GM23248 (cell line): ENCODE measurements at regions not wholly inside any gene's neighbourhood (a gene's known extent, or its start where the extent isn't known, plus 50 kb on each side); places are given as distances from the start of the nearest gene placed in this dataset.

Experiments used
- DNase-seq: peaks from one replicate; pipeline ENCODE4 v3.0.0-alpha.2; 2015
- H2AFZ ChIP-seq: fragments of 200-600 bp; sonication (generic); 2 replicates; pipeline ENCODE4 v1.6.1; 2016; ENCODE audit warnings: antibody characterized with exemption
- H3F3A ChIP-seq: fragments of 200-600 bp; sonication (generic); 2 replicates; pipeline ENCODE4 v1.6.1; 2016; ENCODE audit warnings: mild to moderate bottlenecking, antibody characterized with exemption, mixed run types; ENCODE audit not compliant: insufficient read depth
- H3K27ac ChIP-seq: fragments of 200-600 bp; sonication (generic); 2 replicates; pipeline ENCODE4 v1.5.1; 2016; ENCODE audit warnings: mild to moderate bottlenecking
- H3K27me3 ChIP-seq: fragments of 200-600 bp; sonication (generic); replicated peaks from 2 replicates; pipeline ENCODE4 v1.6.1; 2016; ENCODE audit warnings: mild to moderate bottlenecking; ENCODE audit not compliant: insufficient read depth
- H3K36me3 ChIP-seq: fragments of 200-600 bp; sonication (generic); 2 replicates; pipeline ENCODE4 v1.6.1; 2016; ENCODE audit warnings: low read depth, mild to moderate bottlenecking
- H3K4me1 ChIP-seq: fragments of 200-600 bp; sonication (generic); 2 replicates; pipeline ENCODE4 v1.6.1; 2016; ENCODE audit warnings: mild to moderate bottlenecking; ENCODE audit not compliant: insufficient read depth
- H3K4me2 ChIP-seq: fragments of 200-600 bp; sonication (generic); one replicate; pipeline ENCODE4 v1.6.1; 2016; ENCODE audit warnings: mild to moderate bottlenecking; ENCODE audit not compliant: unreplicated experiment
- H3K4me3 ChIP-seq: fragments of 200-600 bp; sonication (generic); 2 replicates; pipeline ENCODE4 v1.5.1; 2016; ENCODE audit warnings: mild to moderate bottlenecking
- H3K79me2 ChIP-seq: fragments of 200-600 bp; sonication (generic); 2 replicates; pipeline ENCODE4 v1.6.1; 2016; ENCODE audit warnings: mild to moderate bottlenecking; ENCODE audit not compliant: insufficient read depth
- H3K9ac ChIP-seq: fragments of 200-600 bp; sonication (generic); 2 replicates; pipeline ENCODE4 v1.6.1; 2016; ENCODE audit warnings: mild to moderate bottlenecking
- H3K9me2 ChIP-seq: fragments of 200-600 bp; sonication (generic); 2 replicates; pipeline ENCODE4 v1.6.1; 2016; ENCODE audit warnings: mixed run types, mild to moderate bottlenecking, moderate library complexity; ENCODE audit not compliant: insufficient read depth
- H3K9me3 ChIP-seq: fragments of 200-600 bp; sonication (generic); one replicate; pipeline ENCODE4 v1.6.1; 2017; ENCODE audit warnings: low read depth
- H4K20me1 ChIP-seq: fragments of 200-600 bp; sonication (generic); 2 replicates; pipeline ENCODE4 v1.6.0; 2016; ENCODE audit not compliant: insufficient read depth
- EZH2 ChIP-seq: fragments of 200-600 bp; sonication (generic); IDR thresholded peaks from 2 replicates; pipeline ENCODE4 v1.6.1; 2018; ENCODE audit warnings: antibody characterized with exemption, mild to moderate bottlenecking; ENCODE audit not compliant: insufficient read depth, poor library complexity, severe bottlenecking
- EZH2phosphoT487 ChIP-seq: fragments of 200-600 bp; sonication (generic); IDR thresholded peaks from 2 replicates; pipeline ENCODE4 v1.6.1; 2018; ENCODE audit warnings: antibody characterized with exemption, moderate library complexity, mild to moderate bottlenecking, low read depth; ENCODE audit not compliant: insufficient read depth
- WGBS, 2 experiments: methylation state at CpG; one replicate each; pipeline ENCODE4 v1.1.6; 2015 to 2017; ENCODE audit warnings: low lambda C conversion rate in 2 of 2, low coverage in 1 of 2; ENCODE audit errors: missing lambda C conversion rate in 2 of 2; 5-methylcytosine and 5-hydroxymethylcytosine counted together
- in situ Hi-C: fragments of 300-500 bp; cut with MboI; formaldehyde crosslinking; loops from 2 replicates; pipeline ENCODE4 v1.15.0; 2020

DNA sequence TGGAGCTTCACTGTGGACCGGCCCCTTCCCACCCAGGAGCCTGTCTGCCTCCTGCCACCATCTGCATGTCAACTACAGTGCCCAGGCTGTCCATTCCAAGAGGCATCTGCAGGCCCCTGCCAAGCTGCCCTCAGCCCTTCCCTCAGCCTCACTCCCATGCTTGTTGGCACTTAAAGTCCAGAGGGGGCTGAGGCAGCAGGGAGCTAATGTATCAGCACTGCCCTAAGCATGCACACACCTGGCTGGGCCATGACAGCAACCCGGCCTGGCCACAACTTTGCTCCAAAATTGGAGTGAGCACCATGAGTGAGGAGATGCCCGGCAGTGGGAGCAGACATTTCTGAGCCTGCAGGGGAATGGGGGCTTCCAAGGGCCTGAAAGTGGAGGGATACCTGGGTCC, 417.5 kb upstream of the GRM3 start:
- TF ChIP-seq EZH2phosphoT487 (no peak), EZH2 (no peak)
- no peaks in the 10 kb centered on the region for H3K9me2 ChIP-seq
- no peaks in the 10 kb centered on the region for H3K27me3 ChIP-seq
- 10 to 14% methylated on average over 3 of the region's 3 CpGs for WGBS, 2 experiments
- in situ Hi-C loops = no loop called here
- DNase-seq = no peak
- H3K36me3 ChIP-seq = no peaks in the 10 kb centered on the region
- H4K20me1 ChIP-seq = no peaks in the 10 kb centered on the region
- no peaks in the 10 kb centered on the region for H3K4me1 ChIP-seq
- no peaks in the 10 kb centered on the region for H3K9me3 ChIP-seq
- no peak overlapping the region for H2AFZ ChIP-seq
- no peak overlapping the region for H3K4me2 ChIP-seq
- no peaks in the 10 kb centered on the region for H3K79me2 ChIP-seq
- no peak overlapping the region for H3K4me3 ChIP-seq
- H3K9ac ChIP-seq = no peak overlapping the region
- H3F3A ChIP-seq = no peaks in the 10 kb centered on the region
- H3K27ac ChIP-seq = no peak overlapping the region

DNA sequence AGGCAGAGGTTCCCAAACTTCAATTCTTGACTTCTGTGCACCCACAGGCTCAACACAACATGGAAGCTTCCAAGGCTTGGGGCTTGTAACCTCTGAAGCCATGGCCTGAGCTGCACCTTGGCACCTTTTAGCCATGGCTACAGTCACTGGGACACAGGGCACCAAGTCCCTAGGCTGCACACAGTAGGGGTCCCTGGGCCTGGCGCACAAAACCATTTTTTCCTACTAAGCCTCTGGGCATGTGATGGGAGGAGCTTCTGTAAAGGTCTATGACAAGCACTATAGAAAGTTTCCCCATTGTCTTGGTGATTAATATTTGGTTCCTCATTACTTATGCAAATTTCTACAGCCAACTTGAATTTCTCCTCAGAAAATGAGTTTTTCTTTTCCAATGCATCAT, 420.9 kb upstream of the GRM3 start:
- Histone ChIP-seq H4K20me1 (no peaks in the 10 kb centered on the region), H3K27ac (no peak overlapping the region), H2AFZ (no peak overlapping the region), H3K4me3 (no peak overlapping the region), H3K9me3 (no peaks in the 10 kb centered on the region), H3K27me3 (no peaks in the 10 kb centered on the region), H3K9ac (no peak overlapping the region), H3K9me2 (no peaks in the 10 kb centered on the region), H3K36me3 (no peaks in the 10 kb centered on the region), H3F3A (no peaks in the 10 kb centered on the region), H3K79me2 (no peaks in the 10 kb centered on the region), H3K4me2 (no peak overlapping the region), H3K4me1 (no peaks in the 10 kb centered on the region)
- 23 to 42% methylated on average over 1 of the region's 1 CpG for WGBS, 2 experiments
- DNase-seq = no peak
- TF ChIP-seq EZH2 = no peak
- in situ Hi-C loops = no loop called here

DNA sequence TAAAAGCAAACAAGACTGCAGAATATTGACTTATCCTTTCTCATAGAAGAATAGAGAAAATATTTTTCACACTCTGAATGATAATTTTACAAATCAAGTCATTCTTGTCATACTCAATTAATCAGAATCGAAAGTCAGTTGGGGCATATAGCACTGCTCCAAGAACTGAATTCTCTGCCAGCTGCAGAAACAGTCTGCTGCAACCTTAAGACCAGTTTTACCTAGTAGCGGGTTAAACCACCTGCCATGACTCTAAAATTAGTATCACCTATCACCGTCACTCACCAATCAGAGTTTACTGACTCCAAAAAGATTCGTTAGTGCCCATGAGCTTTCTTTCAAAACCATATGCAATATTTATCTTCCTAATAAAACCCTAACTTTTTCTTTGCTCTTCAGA, 429.0 kb upstream of the GRM3 start:
- H2AFZ ChIP-seq = no peak overlapping the region
- TF ChIP-seq EZH2 (no peak), EZH2phosphoT487 (no peak)
- H3K9me2 ChIP-seq = no peaks in the 10 kb centered on the region; the same call in 1 of the 2 replicates
- WGBS, 2 experiments = 13 to 22% methylated on average over 4 of the region's 4 CpGs
- no peak overlapping the region for H3K27ac ChIP-seq
- H3K4me1 ChIP-seq = no peaks in the 10 kb centered on the region
- H3K79me2 ChIP-seq = no peaks in the 10 kb centered on the region
- in situ Hi-C loops = no loop called here
- DNase-seq = no peak
- H3K36me3 ChIP-seq = no peaks in the 10 kb centered on the region
- H3F3A ChIP-seq = no peaks in the 10 kb centered on the region
- H3K27me3 ChIP-seq = no peaks in the 10 kb centered on the region
- H4K20me1 ChIP-seq = no peaks in the 10 kb centered on the region
- no peak overlapping the region for H3K9ac ChIP-seq
- no peaks in the 10 kb centered on the region for H3K9me3 ChIP-seq
- H3K4me3 ChIP-seq = no peak overlapping the region
- H3K4me2 ChIP-seq = no peak overlapping the region

DNA sequence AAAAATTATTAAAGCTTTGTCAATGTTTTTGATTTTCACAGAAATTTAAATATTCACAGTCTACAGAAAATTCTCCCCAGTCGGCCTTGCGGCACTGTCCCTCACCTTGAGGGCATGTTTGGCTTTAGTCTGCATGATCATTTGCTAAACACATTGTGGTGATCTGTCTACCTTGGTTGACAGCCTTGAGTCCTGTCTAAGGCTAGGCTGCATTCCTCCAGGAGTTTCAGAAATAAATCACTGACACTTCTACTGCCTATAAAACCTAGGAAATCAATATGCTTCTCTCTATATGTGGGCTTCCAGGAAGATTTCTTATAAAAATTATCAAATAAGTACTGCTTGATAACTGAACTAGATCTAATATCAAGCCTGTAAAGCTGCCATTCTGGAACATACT, 430.7 kb upstream of the GRM3 start:
- H3K4me3 ChIP-seq = no peak overlapping the region
- 38 to 52% methylated on average over 2 of the region's 2 CpGs for WGBS, 2 experiments
- no peaks in the 10 kb centered on the region for H3K79me2 ChIP-seq
- no peaks in the 10 kb centered on the region for H3F3A ChIP-seq
- no peaks in the 10 kb centered on the region for H3K27me3 ChIP-seq
- in situ Hi-C loops = no loop called here
- H3K36me3 ChIP-seq = no peaks in the 10 kb centered on the region
- H3K4me2 ChIP-seq = no peak overlapping the region
- H3K9me3 ChIP-seq = no peaks in the 10 kb centered on the region
- TF ChIP-seq EZH2phosphoT487 = no peak
- no peak for TF ChIP-seq EZH2
- no peak overlapping the region for H3K27ac ChIP-seq
- no peaks in the 10 kb centered on the region for H4K20me1 ChIP-seq
- no peak overlapping the region for H3K9ac ChIP-seq
- no peaks in the 10 kb centered on the region for H3K4me1 ChIP-seq
- no peak for DNase-seq
- no peaks in the 10 kb centered on the region; the same call in 1 of the 2 replicates for H3K9me2 ChIP-seq
- no peak overlapping the region for H2AFZ ChIP-seq

DNA sequence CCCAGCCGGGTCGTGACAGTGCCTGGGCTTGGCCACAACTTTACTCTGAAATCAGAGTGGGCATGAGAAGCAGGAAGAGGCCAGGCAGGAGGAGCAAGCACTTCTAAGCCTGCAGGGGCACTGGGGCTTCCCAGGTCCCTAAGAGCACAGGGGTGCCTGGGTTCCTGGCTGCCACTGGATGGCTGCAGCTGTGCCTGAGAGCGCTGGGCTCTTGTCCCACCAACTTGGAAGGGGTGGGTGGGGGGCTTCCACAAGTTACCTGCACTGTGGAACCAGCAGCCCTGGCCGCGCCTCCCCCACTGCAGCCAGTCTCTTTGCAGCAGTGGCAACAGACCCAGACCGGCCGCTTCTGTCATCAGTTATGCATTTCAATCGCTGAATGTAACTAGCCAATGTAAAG, 434.7 kb upstream of the GRM3 start:
- in situ Hi-C loops = no loop called here
- Histone ChIP-seq H3K36me3 (no peaks in the 10 kb centered on the region), H3K79me2 (no peaks in the 10 kb centered on the region), H3K9me3 (no peaks in the 10 kb centered on the region), H3K27me3 (no peaks in the 10 kb centered on the region), H3K27ac (no peak overlapping the region), H3K4me3 (no peak overlapping the region), H3K4me1 (no peaks in the 10 kb centered on the region), H3F3A (no peaks in the 10 kb centered on the region), H3K9ac (no peak overlapping the region), H4K20me1 (no peaks in the 10 kb centered on the region), H3K9me2 (no peaks in the 10 kb centered on the region; the same call in 1 of the 2 replicates), H2AFZ (no peak overlapping the region), H3K4me2 (no peak overlapping the region)
- 44 to 48% methylated on average over 8 of the region's 8 CpGs for WGBS, 2 experiments
- no peak for DNase-seq
- TF ChIP-seq EZH2phosphoT487 (no peak), EZH2 (no peak)
